H1 (cell line): ENCODE measurements at regions not wholly inside any gene's neighbourhood (a gene's known extent, or its start where the extent isn't known, plus 50 kb on each side); places are given as distances from the start of the nearest gene placed in this dataset.
A peak's percentile ranks its signal among the peaks of the same experiment; 100 is the strongest.
"Not testable (repeated sequence)": the region's sequence is repeated elsewhere in the genome, so short reads cannot be mapped to it uniquely, and the experiment has no call there.

Source experiments
- CTCF ChIA-PET: fragments of 300-600 bp; sonication (Branson Sonifier 250); formaldehyde crosslinking; loops from one replicate; lab custom pipeline; 2021; ENCODE audit not compliant: partially characterized antibody; lab: Charles Lee
- POLR2A ChIA-PET: fragments of 300-600 bp; sonication (Branson Sonifier 250); formaldehyde crosslinking; loops from one replicate; lab custom pipeline; 2021; ENCODE audit warnings: inconsistent platforms; ENCODE audit not compliant: partially characterized antibody; lab: Charles Lee
- DNase-seq, 2 experiments: peaks; one replicate each; pipeline versions ENCODE4 v3.0.0 to v3.0.0-alpha.2; 2010 to 2022; ENCODE audit warnings: low spot score in 2 of 2, low read depth in 1 of 2, mixed read lengths in 1 of 2
- FAIRE-seq: peaks from 2 replicates; lab custom pipeline; 2011; peaks lifted over from hg19 to GRCh38; lab: Jason Lieb, UNC
- H2AFZ ChIP-seq: 2 replicates; pipeline ENCODE4 v1.8.1; 2012; ENCODE audit warnings: low read length, inconsistent platforms
- H2AK5ac ChIP-seq: 2 replicates; pipeline ENCODE4 v1.6.1; 2013; ENCODE audit warnings: low read depth, low read length
- H2BK120ac ChIP-seq: replicated peaks from 2 replicates; pipeline ENCODE3; 2013; ENCODE audit warnings: low read depth, low read length, inconsistent platforms
- H2BK12ac ChIP-seq: 2 replicates; pipeline ENCODE4 v1.6.1; 2013; ENCODE audit warnings: low read depth, low read length
- H2BK15ac ChIP-seq: 2 replicates; pipeline ENCODE4 v1.6.1; 2013; ENCODE audit warnings: low read length
- H2BK20ac ChIP-seq: 2 replicates; pipeline ENCODE4 v1.6.1; 2013; ENCODE audit warnings: low read length
- H2BK5ac ChIP-seq: 2 replicates; pipeline ENCODE4 v1.6.1; 2013; ENCODE audit warnings: low read depth, low read length
- H3K14ac ChIP-seq: 2 replicates; pipeline ENCODE4 v1.6.1; 2013; ENCODE audit warnings: inconsistent platforms; ENCODE audit not compliant: insufficient read length
- H3K18ac ChIP-seq: 2 replicates; pipeline ENCODE4 v1.6.1; 2013; ENCODE audit warnings: low read length; ENCODE audit errors: extremely low read depth
- H3K23ac ChIP-seq: 2 replicates; pipeline ENCODE4 v1.6.1; 2013; ENCODE audit warnings: inconsistent platforms; ENCODE audit not compliant: insufficient read length
- H3K23me2 ChIP-seq: 2 replicates; pipeline ENCODE4 v1.6.1; 2013; ENCODE audit warnings: low read depth, low read length
- H3K27ac ChIP-seq: 2 replicates; pipeline ENCODE4 v1.6.1; 2011; ENCODE audit warnings: low read depth, low read length, inconsistent platforms
- H3K27me3 ChIP-seq, 4 experiments: replicated peaks in 1 of 4; 1 replicate in 1 of 4; 2 replicates in 3 of 4; pipeline versions ENCODE4 v1.6.1 to v1.8.1; 2011 to 2013; ENCODE audit warnings: low read length in 3 of 4, mild to moderate bottlenecking in 3 of 4, inconsistent platforms in 2 of 4, mixed read lengths in 2 of 4, moderate library complexity in 1 of 4; ENCODE audit not compliant: control insufficient read depth in 3 of 4, insufficient read depth in 3 of 4; ENCODE audit errors: extremely low read depth in 1 of 4
- H3K36me3 ChIP-seq, 4 experiments: 2 replicates each; pipeline versions ENCODE4 v1.6.1 to v1.8.1; 2011 to 2013; ENCODE audit warnings: mild to moderate bottlenecking in 4 of 4, low read length in 3 of 4, moderate library complexity in 2 of 4, control low read depth in 1 of 4, inconsistent platforms in 1 of 4; ENCODE audit not compliant: insufficient read depth in 4 of 4, control insufficient read depth in 2 of 4
- H3K4ac ChIP-seq: replicated peaks from 2 replicates; pipeline ENCODE3; 2013; ENCODE audit warnings: low read length, low read depth, mixed read lengths, inconsistent platforms; ENCODE audit not compliant: insufficient read length
- H3K4me1 ChIP-seq, 4 experiments: replicated peaks in 1 of 4; 1 replicate in 1 of 4; 2 replicates in 3 of 4; pipeline versions ENCODE4 v1.6.1 to v1.8.1; 2011 to 2013; ENCODE audit warnings: low read length in 3 of 4, inconsistent platforms in 2 of 4, mixed read lengths in 1 of 4; ENCODE audit not compliant: insufficient read depth in 4 of 4, control insufficient read depth in 3 of 4
- H3K4me2 ChIP-seq, 2 experiments: 2 replicates each; pipeline versions ENCODE4 v1.6.1 to v1.8.1; 2011 to 2013; ENCODE audit warnings: low read depth in 2 of 2, low read length in 2 of 2, control low read depth in 1 of 2, inconsistent platforms in 1 of 2, mild to moderate bottlenecking in 1 of 2; ENCODE audit not compliant: insufficient read depth in 1 of 2
- H3K4me3 ChIP-seq, 4 experiments: fragments of 200-600, 300-600 bp in 1 of 4; sonication (generic), shearing (Covaris generic), sonication (Bioruptor Twin) in 1 of 4; 2 replicates each; pipeline versions ENCODE4 v1.5.1 to v1.8.1; 2011 to 2016; ENCODE audit warnings: low read length in 4 of 4, low read depth in 3 of 4, control low read depth in 2 of 4, inconsistent platforms in 2 of 4, mild to moderate bottlenecking in 2 of 4, mixed read lengths in 1 of 4, moderate library complexity in 1 of 4; ENCODE audit not compliant: insufficient read depth in 2 of 4; ENCODE audit errors: extremely low read depth in 1 of 4
- H3K56ac ChIP-seq: replicated peaks from 2 replicates; pipeline ENCODE3; 2013; ENCODE audit warnings: low read depth, mild to moderate bottlenecking, mixed read lengths, low read length, inconsistent platforms; ENCODE audit not compliant: insufficient read length
- H3K79me1 ChIP-seq: 2 replicates; pipeline ENCODE4 v1.6.1; 2013; ENCODE audit warnings: low read depth, low read length, control low read depth
- H3K79me2 ChIP-seq, 2 experiments: 2 replicates each; pipeline versions ENCODE4 v1.6.1 to v1.8.1; 2012 to 2013; ENCODE audit warnings: low read length in 2 of 2, mild to moderate bottlenecking in 2 of 2, inconsistent platforms in 1 of 2; ENCODE audit not compliant: insufficient read depth in 2 of 2, control insufficient read depth in 1 of 2
- H3K9ac ChIP-seq, 4 experiments: replicated peaks in 1 of 4; 1 replicate in 1 of 4; 2 replicates in 3 of 4; pipeline versions ENCODE4 v1.6.1 to v1.8.1; 2011 to 2013; ENCODE audit warnings: low read depth in 3 of 4, low read length in 3 of 4, control low read depth in 2 of 4, mild to moderate bottlenecking in 2 of 4, moderate library complexity in 2 of 4, inconsistent platforms in 1 of 4; ENCODE audit errors: extremely low read depth in 1 of 4
- H3K9me3 ChIP-seq, 2 experiments: 2 replicates each; pipeline versions ENCODE4 v1.6.1 to v1.8.1; 2012 to 2013; ENCODE audit warnings: mild to moderate bottlenecking in 2 of 2, moderate library complexity in 2 of 2, control low read depth in 1 of 2, inconsistent platforms in 1 of 2, low read depth in 1 of 2, low read length in 1 of 2, mixed read lengths in 1 of 2; ENCODE audit not compliant: insufficient read depth in 2 of 2
- H4K20me1 ChIP-seq, 2 experiments: replicated peaks in 1 of 2; 2 replicates each; pipeline versions ENCODE3 to v1.8.1; 2011 to 2013; ENCODE audit warnings: inconsistent platforms in 2 of 2, low read length in 2 of 2, mild to moderate bottlenecking in 1 of 2; ENCODE audit not compliant: insufficient read depth in 2 of 2, control insufficient read depth in 1 of 2
- H4K5ac ChIP-seq: 2 replicates; pipeline ENCODE4 v1.6.1; 2013; ENCODE audit warnings: low read length, low read depth, mixed read lengths, inconsistent platforms; ENCODE audit not compliant: insufficient read length
- H4K8ac ChIP-seq: 2 replicates; pipeline ENCODE4 v1.8.0; 2013; ENCODE audit warnings: mild to moderate bottlenecking, moderate library complexity, low read length, inconsistent platforms; ENCODE audit not compliant: insufficient read depth; ENCODE audit errors: extremely low read depth
- H4K91ac ChIP-seq: replicated peaks from 2 replicates; pipeline ENCODE3; 2013; ENCODE audit warnings: low read length, mixed read lengths, inconsistent platforms; ENCODE audit not compliant: insufficient read length
- BRCA1 ChIP-seq: IDR thresholded peaks from 2 replicates; pipeline ENCODE4 v1.6.1; 2012; ENCODE audit warnings: low read depth, low read length, improper control_type of control experiment
- KDM1A ChIP-seq: fragments of 200-600, 300-600 bp; sonication (generic); IDR thresholded peaks from 2 replicates; pipeline ENCODE4 v1.7.1; 2016; ENCODE audit warnings: mild to moderate bottlenecking, low read length, borderline replicate concordance
- RBBP5 ChIP-seq: IDR thresholded peaks from 2 replicates; pipeline ENCODE4 v1.7.1; 2012; ENCODE audit warnings: low read depth, mild to moderate bottlenecking, inconsistent platforms, low read length, moderate library complexity, borderline replicate concordance
- USF2 ChIP-seq: IDR thresholded peaks from 2 replicates; pipeline ENCODE4 v1.6.1; 2011; ENCODE audit warnings: low read length, improper control_type of control experiment
- YY1 ChIP-seq: IDR thresholded peaks from 2 replicates; pipeline ENCODE4 v1.6.1; 2011; ENCODE audit warnings: low read depth, mild to moderate bottlenecking, low read length
- WGBS, 2 experiments: shearing (Covaris generic) in 1 of 2; methylation state at CpG; one replicate each; pipeline versions ENCODE4 v1.1.6 to v1.1.7; 2013 to 2015; ENCODE audit warnings: low lambda C conversion rate in 2 of 2, mixed read lengths in 2 of 2, inconsistent platforms in 1 of 2, low coverage in 1 of 2, missing lambda C conversion rate in 1 of 2; ENCODE audit not compliant: insufficient replicate concordance in 2 of 2, insufficient coverage in 1 of 2, insufficient read length in 1 of 2; ENCODE audit errors: extremely low coverage in 1 of 2, missing lambda C conversion rate in 1 of 2; 5-methylcytosine and 5-hydroxymethylcytosine counted together

GRCh38 chr3:4071481-4072184 lies 231.5 kb upstream of the SETMAR start (continued):
- peak; percentile 91 for TF ChIP-seq YY1
- TF ChIP-seq BRCA1, result no peak
- 0 out of 2 replicates have a peak, but pooled peaks have one; percentile 12 for TF ChIP-seq KDM1A
- TF ChIP-seq RBBP5, result peak; percentile 83; the same call in 1 of the 2 replicates
- TF ChIP-seq USF2, result no peak

- WGBS, 2 experiments, result 97% methylated on average over 2 of the region's 2 CpGs; no CpG with 5 or more reads in 1 of the 2 experiments
- H3K27ac ChIP-seq, H3K79me2 ChIP-seq: not testable (repeated sequence)
Measured at GRCh38 chr3:4077278-4077677, 225.9 kb upstream of the SETMAR start.

More at GRCh38 chr3:4077278-4077677, 225.9 kb upstream of the SETMAR start:
- H3K56ac ChIP-seq, H3K14ac ChIP-seq, H4K5ac ChIP-seq, H3K23ac ChIP-seq, H3K9me3 ChIP-seq, H2BK5ac ChIP-seq, H3K9ac ChIP-seq, H2BK20ac ChIP-seq, H3K27me3 ChIP-seq, H2AK5ac ChIP-seq, H4K8ac ChIP-seq, H3K36me3 ChIP-seq, H3K4me1 ChIP-seq, H4K91ac ChIP-seq, H3K4me3 ChIP-seq, H2AFZ ChIP-seq, H3K79me1 ChIP-seq, H3K4ac ChIP-seq, H2BK15ac ChIP-seq, DNase-seq, H3K18ac ChIP-seq, H3K4me2 ChIP-seq, H4K20me1 ChIP-seq, CTCF ChIA-PET, FAIRE-seq, H3K23me2 ChIP-seq, H2BK120ac ChIP-seq, H2BK12ac ChIP-seq: not testable (repeated sequence)
- POLR2A ChIA-PET, result interaction anchor here (0.8 kb wide), 1 partner anchor 17 kb away, joined by 4 read pairs; no protein-coding TSS in a partner anchor
